ENCODE measurements at regions not wholly inside any gene's neighbourhood (a gene's known extent, or its start where the extent isn't known, plus 50 kb on each side); places are given as distances from the start of the nearest gene placed in this dataset.

DNA sequence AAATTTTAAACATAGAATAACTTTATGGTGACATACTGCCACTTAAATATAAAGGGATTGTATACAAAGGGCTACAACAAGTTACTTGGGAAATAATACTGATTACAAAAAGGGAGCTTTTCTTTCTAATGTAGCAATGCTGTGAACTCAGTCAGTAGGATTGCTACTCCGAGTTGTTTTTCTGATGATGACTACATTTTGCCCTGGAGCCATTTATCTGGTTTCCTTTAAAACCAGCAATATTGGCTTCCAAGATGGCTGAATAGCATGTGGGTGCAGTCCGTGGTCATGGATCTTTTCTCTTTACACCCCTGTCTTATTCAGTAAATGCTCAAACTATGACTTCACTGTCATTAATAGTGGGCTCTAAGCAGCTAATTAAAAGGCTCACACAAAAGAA lies 92.6 kb upstream of the NEK7 start:
- no peak overlapping the region for H3K4me3 ChIP-seq (ENCODE audit: low read depth, low read length)
- TF ChIP-seq CTCF (IDR thresholded peaks at IDR 0.05; ENCODE audit: insufficient read depth, low read depth, low read length), result no peak
- peak; percentile 7 for DNase-seq (ENCODE audit: low read depth)

DNA sequence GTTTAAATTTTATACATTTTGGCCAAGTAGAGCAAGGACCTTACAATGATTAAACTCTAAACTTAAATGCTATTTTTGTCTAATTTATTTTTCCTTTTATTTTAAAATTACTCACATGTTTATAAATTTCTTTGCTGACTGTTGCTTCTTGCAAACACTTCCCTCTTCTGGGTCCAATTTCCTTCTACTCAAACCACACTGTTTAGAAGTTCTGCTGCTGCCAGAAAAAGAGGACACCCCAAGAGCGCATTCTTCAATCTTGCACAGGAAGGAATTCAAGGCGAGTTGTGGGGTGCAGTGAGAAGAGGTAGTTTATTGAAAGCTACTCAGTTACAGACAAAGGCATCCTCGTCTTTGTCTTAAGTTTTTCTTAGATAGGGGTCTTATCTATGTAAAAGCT lies 88.5 kb upstream of the NEK7 start:
- no peak overlapping the region for H3K4me3 ChIP-seq (ENCODE audit: low read depth, low read length)
- no peak for DNase-seq (ENCODE audit: low read depth)
- no peak for TF ChIP-seq CTCF (IDR thresholded peaks at IDR 0.05; ENCODE audit: insufficient read depth, low read depth, low read length)

GRCh38 chr1:198072177-198072576 lies 84.6 kb upstream of the NEK7 start:
- DNase-seq (ENCODE audit: low read depth), result peak; percentile 9
- H3K4me3 ChIP-seq (ENCODE audit: low read depth, low read length), result no peak overlapping the region

DNA sequence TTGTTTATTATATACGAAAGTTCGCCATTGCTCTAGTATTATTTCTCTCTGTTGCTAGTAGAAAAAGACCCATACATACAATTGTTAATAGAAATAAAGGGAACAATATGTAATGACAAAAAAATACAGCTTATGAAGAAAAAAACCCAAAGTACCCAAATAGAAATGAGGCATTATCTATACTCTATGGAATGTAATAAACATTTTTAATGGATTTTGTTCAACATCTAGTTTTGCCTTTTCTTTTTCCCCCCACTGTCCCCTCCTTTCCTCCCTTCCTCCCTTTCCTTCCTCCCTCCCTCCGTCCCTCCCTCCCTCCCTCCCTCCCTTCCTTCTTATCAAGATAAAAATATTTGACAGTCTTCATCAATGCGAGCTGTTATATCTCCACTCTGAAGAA lies 81.5 kb upstream of the NEK7 start:
- no peak for TF ChIP-seq CTCF (IDR thresholded peaks at IDR 0.05; ENCODE audit: insufficient read depth, low read depth, low read length)
- no peak for DNase-seq (ENCODE audit: low read depth)
- no peak overlapping the region for H3K4me3 ChIP-seq (ENCODE audit: low read depth, low read length)

More at GRCh38 chr1:198072177-198072576, 84.6 kb upstream of the NEK7 start:
- TF ChIP-seq CTCF (IDR thresholded peaks at IDR 0.05; ENCODE audit: insufficient read depth, low read depth, low read length), result peak; percentile 41

DNA sequence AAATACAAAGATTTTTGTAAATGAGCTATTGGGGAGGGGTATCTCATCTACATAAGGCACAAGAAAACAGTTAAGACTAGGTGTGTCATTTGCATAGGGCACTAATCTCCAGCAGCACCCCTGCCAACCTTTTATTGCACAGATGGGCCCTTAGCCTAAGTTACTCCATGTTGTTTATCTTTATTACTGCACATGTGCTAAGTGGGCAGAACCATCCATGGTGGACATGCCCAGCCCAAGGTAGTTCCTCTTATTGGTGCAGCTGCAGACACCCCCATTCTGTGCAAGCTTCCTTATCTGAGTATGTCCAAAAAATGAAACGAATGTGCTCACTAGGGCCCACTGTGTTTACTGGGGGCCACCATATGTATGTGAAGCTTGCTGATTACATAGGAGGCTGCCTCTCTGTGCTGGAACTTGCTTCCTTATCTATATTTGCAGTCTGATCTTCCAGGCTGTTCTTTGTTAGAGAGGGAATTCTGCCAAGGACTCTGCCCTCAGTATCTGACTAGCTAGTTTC lies 77.3 kb upstream of the NEK7 start:
- H3K4me3 ChIP-seq (ENCODE audit: low read depth, low read length), result no peak overlapping the region
- DNase-seq (ENCODE audit: low read depth), result no peak
- no peak for TF ChIP-seq CTCF (IDR thresholded peaks at IDR 0.05; ENCODE audit: insufficient read depth, low read depth, low read length)

- DNase-seq (ENCODE audit: low read depth), result no peak
- H3K4me3 ChIP-seq (ENCODE audit: low read depth, low read length), result no peak overlapping the region
- TF ChIP-seq CTCF (IDR thresholded peaks at IDR 0.05; ENCODE audit: insufficient read depth, low read depth, low read length), result no peak
Measured at GRCh38 chr1:198082576-198082975, 74.2 kb upstream of the NEK7 start.

GRCh38 chr1:198083549-198083948 lies 73.2 kb upstream of the NEK7 start:
- no peak for TF ChIP-seq CTCF (IDR thresholded peaks at IDR 0.05; ENCODE audit: insufficient read depth, low read depth, low read length)
- no peak for DNase-seq (ENCODE audit: low read depth)
- H3K4me3 ChIP-seq (ENCODE audit: low read depth, low read length), result no peak overlapping the region
